HTR-8/SVneo (cell line): ENCODE measurements at regions not wholly inside any gene's neighbourhood (a gene's known extent, or its start where the extent isn't known, plus 50 kb on each side); places are given as distances from the start of the nearest gene placed in this dataset.

Experiments used
- DNase-seq: peaks from one replicate; pipeline ENCODE4 v3.0.0; 2011; ENCODE audit warnings: low spot score, mixed read lengths; ENCODE audit not compliant: insufficient read length
- FAIRE-seq: peaks from 2 replicates; lab custom pipeline; 2011; peaks lifted over from hg19 to GRCh38; lab: Jason Lieb, UNC

GRCh38 chr20:52824494-52825216 lies 147.5 kb upstream of the TSHZ2 start:
- FAIRE-seq (peak; percentile 58), DNase-seq (no peak)

- DNase-seq, result no peak
These were observed 148.9 kb upstream of the TSHZ2 start for GRCh38 chr20:52823303-52823702.

GRCh38 chr20:52820641-52821292 lies 151.4 kb upstream of the TSHZ2 start:
- FAIRE-seq (no peak), DNase-seq (no peak)

More at GRCh38 chr20:52823303-52823702, 148.9 kb upstream of the TSHZ2 start:
- peak; percentile 57 for FAIRE-seq

- FAIRE-seq (peak; percentile 86), DNase-seq (no peak)
These were observed 153.7 kb upstream of the TSHZ2 start for GRCh38 chr20:52818491-52818890.

- DNase-seq (no peak), FAIRE-seq (no peak)
These were observed 154.2 kb upstream of the TSHZ2 start for GRCh38 chr20:52817981-52818380.

- no peak for DNase-seq
- FAIRE-seq, result peak; percentile 63
These were observed 154.6 kb upstream of the TSHZ2 start for GRCh38 chr20:52817511-52817910.

- peak; percentile 20 for FAIRE-seq
These were observed 157.8 kb upstream of the TSHZ2 start for GRCh38 chr20:52814371-52814770.

GRCh38 chr20:52812231-52812847 lies 159.8 kb upstream of the TSHZ2 start:
- FAIRE-seq (peak; percentile 36), DNase-seq (no peak)

More at GRCh38 chr20:52814371-52814770, 157.8 kb upstream of the TSHZ2 start:
- DNase-seq, result no peak

GRCh38 chr20:52809003-52809402 lies 163.2 kb upstream of the TSHZ2 start:
- FAIRE-seq, result no peak
- DNase-seq, result no peak

GRCh38 chr20:52806918-52807317 lies 165.2 kb upstream of the TSHZ2 start:
- DNase-seq, result no peak
- FAIRE-seq, result peak; percentile 75

- DNase-seq (no peak), FAIRE-seq (no peak)
These were observed 166.3 kb upstream of the TSHZ2 start for GRCh38 chr20:52805843-52806242.

- DNase-seq (no peak), FAIRE-seq (no peak)
These were observed 166.9 kb upstream of the TSHZ2 start for GRCh38 chr20:52805296-52805571.

- no peak for DNase-seq
- FAIRE-seq, result peak; percentile 13
These were observed 167.5 kb upstream of the TSHZ2 start for GRCh38 chr20:52804497-52805295.

- FAIRE-seq (no peak), DNase-seq (no peak)
These were observed 170.5 kb upstream of the TSHZ2 start for GRCh38 chr20:52801628-52802006.

GRCh38 chr20:52800734-52801627 lies 171.2 kb upstream of the TSHZ2 start:
- peak; percentile 66 for FAIRE-seq

GRCh38 chr20:52799130-52799529 lies 173.0 kb upstream of the TSHZ2 start:
- no peak for DNase-seq
- FAIRE-seq, result no peak

More at GRCh38 chr20:52800734-52801627, 171.2 kb upstream of the TSHZ2 start:
- DNase-seq, result no peak

GRCh38 chr20:52798124-52798523 lies 174.0 kb upstream of the TSHZ2 start:
- FAIRE-seq (peak; percentile 67), DNase-seq (no peak)

- DNase-seq (no peak), FAIRE-seq (no peak)
These were observed 177.3 kb upstream of the TSHZ2 start for GRCh38 chr20:52794853-52795252.

- FAIRE-seq, result no peak
- DNase-seq, result no peak
These were observed 178.7 kb upstream of the TSHZ2 start for GRCh38 chr20:52793339-52793963.
